Spleen (tissue), 7 donors: ENCODE measurements at regions not wholly inside any gene's neighbourhood (a gene's known extent, or its start where the extent isn't known, plus 50 kb on each side); places are given as distances from the start of the nearest gene placed in this dataset.

Experiments used
- POLR2A ChIP-seq, 3 donors: fragments of 450-650 bp; IDR thresholded peaks; one replicate each; pipeline ENCODE4 v1.5.1; 2017; ENCODE audit warnings: antibody characterized with exemption in 3 of 3, mild to moderate bottlenecking in 1 of 3
- TF ChIP-seq, protein P1 (sequence below), 11 experiments: fragments of 200-600 bp in 7 of 11; fragments of 450-650 bp in 4 of 11; sonication (generic) in 4 of 11; IDR thresholded peaks in 8 of 11; conservative IDR thresholded peaks in 3 of 11; 1 replicate in 7 of 11; 2 replicates in 4 of 11; pipeline versions ENCODE4 v1.4.0 to v1.8.0; 2016 to 2021; ENCODE audit warnings: antibody characterized with exemption in 11 of 11, inconsistent platforms in 4 of 11, mild to moderate bottlenecking in 1 of 11
- donor health status: DM: no; HTN: no; CAD: no; lungs with moderate emphysema.
- donor health status: DM: no; HTN: no; CAD: no.
- donor health status: DM: no; HTN: no; CAD: no.

DNA sequence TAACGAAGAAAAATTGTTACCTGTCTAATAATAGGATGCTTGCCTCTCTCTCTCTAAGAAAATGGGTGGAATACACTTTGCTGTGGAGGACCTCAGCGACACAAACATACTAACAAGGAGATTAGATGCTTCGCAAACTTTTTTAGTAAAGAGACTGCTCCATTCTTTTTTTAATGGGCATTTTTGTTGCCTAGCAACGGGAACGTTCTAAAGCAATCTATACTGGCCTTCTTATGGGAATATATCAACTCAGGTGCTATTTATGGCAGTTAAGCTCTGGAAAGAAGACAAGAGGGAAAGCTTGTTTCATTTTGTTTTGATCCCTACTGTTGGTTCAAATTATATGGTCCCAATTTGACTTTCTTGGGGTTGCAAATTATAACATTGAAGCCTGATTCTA lies 86.8 kb upstream of the CBLN2 start:
- TF ChIP-seq POLR2A (IDR thresholded peaks at IDR 0.05): no peak
- TF ChIP-seq, protein P1, sequence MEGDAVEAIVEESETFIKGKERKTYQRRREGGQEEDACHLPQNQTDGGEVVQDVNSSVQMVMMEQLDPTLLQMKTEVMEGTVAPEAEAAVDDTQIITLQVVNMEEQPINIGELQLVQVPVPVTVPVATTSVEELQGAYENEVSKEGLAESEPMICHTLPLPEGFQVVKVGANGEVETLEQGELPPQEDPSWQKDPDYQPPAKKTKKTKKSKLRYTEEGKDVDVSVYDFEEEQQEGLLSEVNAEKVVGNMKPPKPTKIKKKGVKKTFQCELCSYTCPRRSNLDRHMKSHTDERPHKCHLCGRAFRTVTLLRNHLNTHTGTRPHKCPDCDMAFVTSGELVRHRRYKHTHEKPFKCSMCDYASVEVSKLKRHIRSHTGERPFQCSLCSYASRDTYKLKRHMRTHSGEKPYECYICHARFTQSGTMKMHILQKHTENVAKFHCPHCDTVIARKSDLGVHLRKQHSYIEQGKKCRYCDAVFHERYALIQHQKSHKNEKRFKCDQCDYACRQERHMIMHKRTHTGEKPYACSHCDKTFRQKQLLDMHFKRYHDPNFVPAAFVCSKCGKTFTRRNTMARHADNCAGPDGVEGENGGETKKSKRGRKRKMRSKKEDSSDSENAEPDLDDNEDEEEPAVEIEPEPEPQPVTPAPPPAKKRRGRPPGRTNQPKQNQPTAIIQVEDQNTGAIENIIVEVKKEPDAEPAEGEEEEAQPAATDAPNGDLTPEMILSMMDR (IDR thresholded peaks at IDR 0.05 in 8 of 11, conservative IDR thresholded peaks at IDR 0.05 in 3 of 11): no peak
